ENCODE measurements at regions not wholly inside any gene's neighbourhood (a gene's known extent, or its start where the extent isn't known, plus 50 kb on each side); places are given as distances from the start of the nearest gene placed in this dataset.
"Not testable (repeated sequence)": the region's sequence is repeated elsewhere in the genome, so short reads cannot be mapped to it uniquely, and the experiment has no call there.

GRCh38 chr14:54010981-54011380 lies 54.4 kb upstream of the BMP4 start:
- H3K27me3 Mint-ChIP-seq = no peaks in the 10 kb centered on the region
- no peak for ATAC-seq (replicated peaks; ENCODE audit: extremely low read depth, poor library complexity, severe bottlenecking)
- H3K4me1 Mint-ChIP-seq = no peaks in the 10 kb centered on the region
- no peak overlapping the region for H3K4me3 Mint-ChIP-seq
- H3K27ac Mint-ChIP-seq (ENCODE audit: low read depth) = no peak overlapping the region
- peaks cover 20% of the 10 kb centered on the region for H3K9me3 Mint-ChIP-seq
- no peak for DNase-seq (ENCODE audit: low spot score in 2 of 2)
- H3K36me3 Mint-ChIP-seq (ENCODE audit: insufficient read depth) = no peaks in the 10 kb centered on the region

- DNase-seq (ENCODE audit: low spot score in 2 of 2) (no peak), ATAC-seq (replicated peaks; ENCODE audit: extremely low read depth, poor library complexity, severe bottlenecking) (no peak)
- Mint-ChIP-seq H3K4me3 (no peak overlapping the region), H3K27ac (ENCODE audit: low read depth) (no peak overlapping the region), H3K9me3 (peaks cover 1% of the 10 kb centered on the region), H3K27me3 (no peaks in the 10 kb centered on the region), H3K36me3 (ENCODE audit: insufficient read depth) (no peaks in the 10 kb centered on the region), H3K4me1 (no peaks in the 10 kb centered on the region)
Measured at GRCh38 chr14:54023027-54023426, 66.4 kb upstream of the BMP4 start.

GRCh38 chr14:54025661-54026060 lies 69.0 kb upstream of the BMP4 start:
- Mint-ChIP-seq H3K4me1 (no peaks in the 10 kb centered on the region), H3K27me3 (no peaks in the 10 kb centered on the region), H3K36me3 (ENCODE audit: insufficient read depth) (no peaks in the 10 kb centered on the region), H3K27ac (ENCODE audit: low read depth) (no peak overlapping the region), H3K4me3 (no peak overlapping the region), H3K9me3 (no peaks in the 10 kb centered on the region)
- DNase-seq (ENCODE audit: low spot score in 2 of 2) (no peak), ATAC-seq (replicated peaks; ENCODE audit: extremely low read depth, poor library complexity, severe bottlenecking) (no peak)

GRCh38 chr14:54026671-54027070 lies 70.0 kb upstream of the BMP4 start:
- no peaks in the 10 kb centered on the region for H3K27me3 Mint-ChIP-seq
- no peak for DNase-seq (ENCODE audit: low spot score in 2 of 2)
- no peak overlapping the region for H3K27ac Mint-ChIP-seq (ENCODE audit: low read depth)
- no peak overlapping the region for H3K4me3 Mint-ChIP-seq
- no peaks in the 10 kb centered on the region for H3K36me3 Mint-ChIP-seq (ENCODE audit: insufficient read depth)
- H3K4me1 Mint-ChIP-seq = no peaks in the 10 kb centered on the region
- H3K9me3 Mint-ChIP-seq = no peaks in the 10 kb centered on the region
- ATAC-seq (replicated peaks; ENCODE audit: extremely low read depth, poor library complexity, severe bottlenecking) = no peak

GRCh38 chr14:54030996-54031395 lies 74.4 kb upstream of the BMP4 start:
- not testable (repeated sequence) for H3K27me3 Mint-ChIP-seq; H3K27ac Mint-ChIP-seq (ENCODE audit: low read depth); ATAC-seq (replicated peaks; ENCODE audit: extremely low read depth, poor library complexity, severe bottlenecking); H3K4me3 Mint-ChIP-seq; H3K4me1 Mint-ChIP-seq; H3K36me3 Mint-ChIP-seq (ENCODE audit: insufficient read depth); DNase-seq (ENCODE audit: low spot score in 2 of 2)
- H3K9me3 Mint-ChIP-seq = peaks cover 20% of the 10 kb centered on the region

GRCh38 chr14:54033285-54033684 lies 76.7 kb upstream of the BMP4 start:
- H3K9me3 Mint-ChIP-seq = peaks cover 20% of the 10 kb centered on the region
- not testable (repeated sequence) for H3K4me1 Mint-ChIP-seq; DNase-seq (ENCODE audit: low spot score in 2 of 2); ATAC-seq (replicated peaks; ENCODE audit: extremely low read depth, poor library complexity, severe bottlenecking); H3K27me3 Mint-ChIP-seq; H3K36me3 Mint-ChIP-seq (ENCODE audit: insufficient read depth); H3K4me3 Mint-ChIP-seq; H3K27ac Mint-ChIP-seq (ENCODE audit: low read depth)

- peaks cover 13% of the 10 kb centered on the region for H3K9me3 Mint-ChIP-seq
- no peaks in the 10 kb centered on the region for H3K36me3 Mint-ChIP-seq (ENCODE audit: insufficient read depth)
- no peaks in the 10 kb centered on the region for H3K27me3 Mint-ChIP-seq
- DNase-seq (ENCODE audit: low spot score in 2 of 2) = no peak
- no peak overlapping the region for H3K4me3 Mint-ChIP-seq
- ATAC-seq (replicated peaks; ENCODE audit: extremely low read depth, poor library complexity, severe bottlenecking) = no peak
- H3K27ac Mint-ChIP-seq (ENCODE audit: low read depth) = no peak overlapping the region
- no peaks in the 10 kb centered on the region for H3K4me1 Mint-ChIP-seq
Measured at GRCh38 chr14:54038724-54039123, 82.1 kb upstream of the BMP4 start.

GRCh38 chr14:54039311-54039710 lies 82.7 kb upstream of the BMP4 start:
- Mint-ChIP-seq H3K27ac (ENCODE audit: low read depth) (no peak overlapping the region), H3K27me3 (no peaks in the 10 kb centered on the region), H3K9me3 (peaks cover 9% of the 10 kb centered on the region), H3K4me1 (no peaks in the 10 kb centered on the region), H3K4me3 (no peak overlapping the region), H3K36me3 (ENCODE audit: insufficient read depth) (no peaks in the 10 kb centered on the region)
- DNase-seq (ENCODE audit: low spot score in 2 of 2) (no peak), ATAC-seq (replicated peaks; ENCODE audit: extremely low read depth, poor library complexity, severe bottlenecking) (no peak)

- ATAC-seq (replicated peaks; ENCODE audit: extremely low read depth, poor library complexity, severe bottlenecking) = no peak
- no peaks in the 10 kb centered on the region for H3K36me3 Mint-ChIP-seq (ENCODE audit: insufficient read depth)
- no peak overlapping the region for H3K4me3 Mint-ChIP-seq
- no peaks in the 10 kb centered on the region for H3K4me1 Mint-ChIP-seq
- H3K9me3 Mint-ChIP-seq = no peaks in the 10 kb centered on the region
- no peak for DNase-seq (ENCODE audit: low spot score in 2 of 2)
- no peaks in the 10 kb centered on the region for H3K27me3 Mint-ChIP-seq
- H3K27ac Mint-ChIP-seq (ENCODE audit: low read depth) = no peak overlapping the region
Measured at GRCh38 chr14:54040846-54041245, 84.2 kb upstream of the BMP4 start.

GRCh38 chr14:54046250-54046649 lies 89.6 kb upstream of the BMP4 start:
- Mint-ChIP-seq H3K27me3 (no peaks in the 10 kb centered on the region), H3K36me3 (ENCODE audit: insufficient read depth) (no peaks in the 10 kb centered on the region)

GRCh38 chr14:54047645-54048308 lies 91.2 kb upstream of the BMP4 start:
- Mint-ChIP-seq H3K27ac (ENCODE audit: low read depth) (no peak overlapping the region), H3K9me3 (peaks cover 10% of the 10 kb centered on the region), H3K36me3 (ENCODE audit: insufficient read depth) (no peaks in the 10 kb centered on the region), H3K4me1 (no peaks in the 10 kb centered on the region), H3K4me3 (no peak overlapping the region), H3K27me3 (no peaks in the 10 kb centered on the region)
- DNase-seq (ENCODE audit: low spot score in 2 of 2) = no peak
- no peak for ATAC-seq (replicated peaks; ENCODE audit: extremely low read depth, poor library complexity, severe bottlenecking)

More at GRCh38 chr14:54046250-54046649, 89.6 kb upstream of the BMP4 start:
- Mint-ChIP-seq H3K9me3 (peaks cover 5% of the 10 kb centered on the region), H3K27ac (ENCODE audit: low read depth) (no peak overlapping the region), H3K4me3 (no peak overlapping the region), H3K4me1 (no peaks in the 10 kb centered on the region)
- ATAC-seq (replicated peaks; ENCODE audit: extremely low read depth, poor library complexity, severe bottlenecking) (no peak), DNase-seq (ENCODE audit: low spot score in 2 of 2) (no peak)

GRCh38 chr14:54048311-54048710 lies 91.7 kb upstream of the BMP4 start:
- ATAC-seq (replicated peaks; ENCODE audit: extremely low read depth, poor library complexity, severe bottlenecking) (no peak), DNase-seq (ENCODE audit: low spot score in 2 of 2) (no peak)
- Mint-ChIP-seq H3K27me3 (no peaks in the 10 kb centered on the region), H3K4me3 (no peak overlapping the region), H3K36me3 (ENCODE audit: insufficient read depth) (no peaks in the 10 kb centered on the region), H3K9me3 (peaks cover 10% of the 10 kb centered on the region), H3K27ac (ENCODE audit: low read depth) (no peak overlapping the region), H3K4me1 (no peaks in the 10 kb centered on the region)

- DNase-seq (ENCODE audit: low spot score in 2 of 2) (no peak), ATAC-seq (replicated peaks; ENCODE audit: extremely low read depth, poor library complexity, severe bottlenecking) (no peak)
- H3K27ac Mint-ChIP-seq (ENCODE audit: low read depth) = no peak overlapping the region
- no peaks in the 10 kb centered on the region for H3K27me3 Mint-ChIP-seq
- H3K36me3 Mint-ChIP-seq (ENCODE audit: insufficient read depth) = no peaks in the 10 kb centered on the region
- H3K4me3 Mint-ChIP-seq = no peak overlapping the region
- peaks cover 10% of the 10 kb centered on the region for H3K9me3 Mint-ChIP-seq
- no peaks in the 10 kb centered on the region for H3K4me1 Mint-ChIP-seq
Measured at GRCh38 chr14:54048736-54049135, 92.1 kb upstream of the BMP4 start.

Data from central memory CD8-positive, alpha-beta T cell (primary cell).